DOHH2 (cell line): ENCODE measurements at regions not wholly inside any gene's neighbourhood (a gene's known extent, or its start where the extent isn't known, plus 50 kb on each side); places are given as distances from the start of the nearest gene placed in this dataset.

Source experiments
- H3F3A ChIP-seq: fragments of 200-600 bp; sonication (generic), shearing (Covaris generic); 2 replicates; pipeline ENCODE4 v1.6.0; 2016; ENCODE audit warnings: antibody characterized with exemption, mild to moderate bottlenecking; ENCODE audit not compliant: control insufficient read depth, insufficient read depth
- H3K27ac ChIP-seq: fragments of 200-600 bp; sonication (generic); 2 replicates; pipeline ENCODE4 v1.5.1; 2014; ENCODE audit warnings: low read depth, mild to moderate bottlenecking, low read length, moderate library complexity
- H3K27me3 ChIP-seq: fragments of 200-600 bp; sonication (generic); 2 replicates; pipeline ENCODE4 v1.6.1; 2014; ENCODE audit warnings: mild to moderate bottlenecking, low read length, mixed read lengths; ENCODE audit not compliant: control insufficient read depth
- H3K36me3 ChIP-seq: fragments of 200-600 bp; sonication (generic); 2 replicates; pipeline ENCODE4 v1.6.1; 2014; ENCODE audit warnings: mild to moderate bottlenecking, low read length, moderate library complexity, mixed read lengths; ENCODE audit not compliant: control insufficient read depth
- H3K4me1 ChIP-seq: fragments of 200-600 bp; sonication (generic); 2 replicates; pipeline ENCODE4 v1.6.1; 2014; ENCODE audit warnings: mild to moderate bottlenecking, low read length, mixed read lengths; ENCODE audit not compliant: control insufficient read depth
- H3K4me2 ChIP-seq: fragments of 200-600 bp; sonication (generic); 2 replicates; pipeline ENCODE4 v1.6.0; 2014; ENCODE audit warnings: mild to moderate bottlenecking, low read length, moderate library complexity
- H3K4me3 ChIP-seq: fragments of 200-600 bp; sonication (generic); 2 replicates; pipeline ENCODE4 v1.5.1; 2014; ENCODE audit warnings: mild to moderate bottlenecking, low read length, mixed read lengths
- H3K79me2 ChIP-seq: fragments of 200-600 bp; sonication (generic); 2 replicates; pipeline ENCODE4 v1.6.1; 2014; ENCODE audit warnings: mild to moderate bottlenecking, low read length, mixed read lengths; ENCODE audit not compliant: control insufficient read depth
- H3K9me2 ChIP-seq: fragments of 200-600 bp; sonication (generic); replicated peaks from 2 replicates; pipeline ENCODE4 v1.6.1; 2014; ENCODE audit warnings: mild to moderate bottlenecking, low read length, mixed read lengths; ENCODE audit not compliant: control insufficient read depth
- H3K9me3 ChIP-seq: fragments of 200-600 bp; sonication (generic); 2 replicates; pipeline ENCODE4 v1.6.1; 2014; ENCODE audit warnings: antibody characterized with exemption, low read length, mixed read lengths; ENCODE audit not compliant: control insufficient read depth, insufficient read depth
- H4K20me1 ChIP-seq: fragments of 200-600 bp; sonication (generic); 2 replicates; pipeline ENCODE4 v1.6.0; 2014; ENCODE audit warnings: low read depth, mild to moderate bottlenecking, antibody characterized with exemption, low read length, moderate library complexity; ENCODE audit not compliant: control insufficient read depth, insufficient read depth
- EZH2phosphoT487 ChIP-seq: fragments of 200-600 bp; sonication (generic); IDR thresholded peaks from 2 replicates; pipeline ENCODE4 v1.6.1; 2017; ENCODE audit warnings: borderline replicate concordance, mild to moderate bottlenecking, antibody characterized with exemption, low read length, moderate library complexity, mixed read lengths
- TF ChIP-seq, protein P1 (sequence below): fragments of 200-600 bp; sonication (generic); IDR thresholded peaks from one replicate; pipeline ENCODE4 v1.5.1; 2014; ENCODE audit warnings: antibody characterized with exemption, mild to moderate bottlenecking, low read depth, low read length; ENCODE audit not compliant: poor library complexity, severe bottlenecking

DNA sequence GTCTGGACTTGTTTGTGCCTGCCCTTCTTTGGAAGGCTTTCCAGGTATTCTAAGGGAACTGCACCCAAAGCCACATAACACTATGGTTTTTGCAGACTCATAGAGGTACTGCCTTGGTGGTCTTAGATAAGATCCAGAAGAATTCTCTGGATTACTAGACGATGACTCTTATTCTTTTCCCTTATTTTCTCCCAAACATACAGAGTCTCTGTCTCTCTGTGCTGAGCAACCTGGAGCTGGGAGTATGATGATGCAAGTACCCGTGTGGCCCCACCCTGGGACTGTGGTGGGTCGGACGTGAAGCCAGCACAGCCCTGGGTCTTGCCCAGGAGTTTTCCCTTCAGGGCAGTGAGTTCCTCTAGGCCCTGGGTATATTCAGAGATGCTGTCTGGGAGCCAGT, 1342.4 kb upstream of the TENM3 start:
- H3K9me2 ChIP-seq: no peaks in the 10 kb centered on the region
- no peaks in the 10 kb centered on the region for H3K79me2 ChIP-seq
- H3K27ac ChIP-seq: no peak overlapping the region
- TF ChIP-seq, protein P1, sequence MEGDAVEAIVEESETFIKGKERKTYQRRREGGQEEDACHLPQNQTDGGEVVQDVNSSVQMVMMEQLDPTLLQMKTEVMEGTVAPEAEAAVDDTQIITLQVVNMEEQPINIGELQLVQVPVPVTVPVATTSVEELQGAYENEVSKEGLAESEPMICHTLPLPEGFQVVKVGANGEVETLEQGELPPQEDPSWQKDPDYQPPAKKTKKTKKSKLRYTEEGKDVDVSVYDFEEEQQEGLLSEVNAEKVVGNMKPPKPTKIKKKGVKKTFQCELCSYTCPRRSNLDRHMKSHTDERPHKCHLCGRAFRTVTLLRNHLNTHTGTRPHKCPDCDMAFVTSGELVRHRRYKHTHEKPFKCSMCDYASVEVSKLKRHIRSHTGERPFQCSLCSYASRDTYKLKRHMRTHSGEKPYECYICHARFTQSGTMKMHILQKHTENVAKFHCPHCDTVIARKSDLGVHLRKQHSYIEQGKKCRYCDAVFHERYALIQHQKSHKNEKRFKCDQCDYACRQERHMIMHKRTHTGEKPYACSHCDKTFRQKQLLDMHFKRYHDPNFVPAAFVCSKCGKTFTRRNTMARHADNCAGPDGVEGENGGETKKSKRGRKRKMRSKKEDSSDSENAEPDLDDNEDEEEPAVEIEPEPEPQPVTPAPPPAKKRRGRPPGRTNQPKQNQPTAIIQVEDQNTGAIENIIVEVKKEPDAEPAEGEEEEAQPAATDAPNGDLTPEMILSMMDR: no peak
- TF ChIP-seq EZH2phosphoT487: no peak
- H4K20me1 ChIP-seq: no peaks in the 10 kb centered on the region
- no peak overlapping the region for H3K4me2 ChIP-seq
- no peaks in the 10 kb centered on the region for H3K36me3 ChIP-seq
- no peak overlapping the region for H3K4me3 ChIP-seq
- no peaks in the 10 kb centered on the region for H3K9me3 ChIP-seq
- H3K27me3 ChIP-seq: no peaks in the 10 kb centered on the region
- H3K4me1 ChIP-seq: no peaks in the 10 kb centered on the region
- H3F3A ChIP-seq: no peaks in the 10 kb centered on the region

DNA sequence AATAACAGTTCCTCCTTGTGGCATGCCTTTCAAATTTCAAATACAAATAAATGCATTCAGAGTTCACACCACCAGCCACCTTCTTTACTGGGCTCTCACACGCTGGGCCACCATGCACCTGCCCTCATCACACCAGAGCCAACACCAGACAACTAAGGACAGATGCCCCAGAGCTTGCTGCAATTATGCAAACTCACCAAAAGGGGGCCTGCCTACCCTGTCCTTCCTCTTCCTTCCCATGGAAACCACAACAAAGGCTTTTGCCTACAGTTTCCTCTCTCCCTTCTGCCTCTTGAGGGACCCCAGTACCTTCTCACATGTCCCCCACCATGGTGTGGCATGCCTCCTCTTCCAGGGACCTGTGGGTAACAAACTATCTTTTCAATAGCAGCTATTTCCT, 1333.9 kb upstream of the TENM3 start:
- TF ChIP-seq, protein P1: peak; percentile 53
- TF ChIP-seq EZH2phosphoT487: no peak
- H3K4me1 ChIP-seq: no peaks in the 10 kb centered on the region
- no peaks in the 10 kb centered on the region for H3K36me3 ChIP-seq
- no peaks in the 10 kb centered on the region for H3K9me3 ChIP-seq
- no peak overlapping the region for H3K4me2 ChIP-seq
- no peaks in the 10 kb centered on the region for H3K27me3 ChIP-seq
- no peaks in the 10 kb centered on the region for H3F3A ChIP-seq
- H3K79me2 ChIP-seq: no peaks in the 10 kb centered on the region
- H4K20me1 ChIP-seq: no peaks in the 10 kb centered on the region
- H3K9me2 ChIP-seq: no peaks in the 10 kb centered on the region
- no peak overlapping the region for H3K27ac ChIP-seq
- H3K4me3 ChIP-seq: no peak overlapping the region

GRCh38 chr4:180913750-180914149, 1329.5 kb upstream of the TENM3 start:
- no peak overlapping the region for H3K4me3 ChIP-seq
- no peak overlapping the region for H3K4me2 ChIP-seq
- no peaks in the 10 kb centered on the region for H3K27me3 ChIP-seq
- H3K9me2 ChIP-seq: no peaks in the 10 kb centered on the region
- no peaks in the 10 kb centered on the region for H3K9me3 ChIP-seq
- H3K79me2 ChIP-seq: no peaks in the 10 kb centered on the region
- H3K27ac ChIP-seq: no peak overlapping the region
- no peaks in the 10 kb centered on the region for H3F3A ChIP-seq
- no peaks in the 10 kb centered on the region for H4K20me1 ChIP-seq
- no peak for TF ChIP-seq EZH2phosphoT487
- TF ChIP-seq, protein P1: no peak
- no peaks in the 10 kb centered on the region for H3K4me1 ChIP-seq
- no peaks in the 10 kb centered on the region for H3K36me3 ChIP-seq

- H3K27me3 ChIP-seq: no peaks in the 10 kb centered on the region
- H3F3A ChIP-seq: no peaks in the 10 kb centered on the region
- no peaks in the 10 kb centered on the region for H3K36me3 ChIP-seq
- H3K9me2 ChIP-seq: no peaks in the 10 kb centered on the region
- H3K4me1 ChIP-seq: no peaks in the 10 kb centered on the region
- H3K4me3 ChIP-seq: no peak overlapping the region
- H3K27ac ChIP-seq: no peak overlapping the region
- TF ChIP-seq, protein P1: no peak
- TF ChIP-seq EZH2phosphoT487: no peak
- no peaks in the 10 kb centered on the region for H3K9me3 ChIP-seq
- no peak overlapping the region for H3K4me2 ChIP-seq
- no peaks in the 10 kb centered on the region for H4K20me1 ChIP-seq
- no peaks in the 10 kb centered on the region for H3K79me2 ChIP-seq
Observed at GRCh38 chr4:180923486-180923885, 1319.7 kb upstream of the TENM3 start.
